Activated T-cell treated with anti-CD3 and anti-CD28 coated beads, Interleukin-2, amount 50 U/mL, for 72 hours (primary cell): ENCODE measurements at regions not wholly inside any gene's neighbourhood (a gene's known extent, or its start where the extent isn't known, plus 50 kb on each side); places are given as distances from the start of the nearest gene placed in this dataset.

Experiments
- ATAC-seq, 2 donors: fragments of 150-1000 bp; cut with Tn5 transposase; replicated peaks in 1 of 2; 2 replicates each; pipeline ENCODE4 v1.10.0; 2021; ENCODE audit warnings: moderate library complexity in 2 of 2, mild to moderate bottlenecking in 1 of 2
- DNase-seq, 2 donors: peaks; one replicate each; pipeline ENCODE4 v3.0.0; 2021 to 2022; ENCODE audit warnings: mixed read lengths in 1 of 2
- H3K27ac Mint-ChIP-seq: one replicate; pipeline ENCODE4 v1.8.0; 2022; ENCODE audit warnings: mild to moderate bottlenecking, moderate library complexity, mixed read lengths
- H3K27me3 Mint-ChIP-seq: one replicate; pipeline ENCODE4 v1.8.0; 2022; ENCODE audit warnings: low read depth, mixed read lengths
- H3K36me3 Mint-ChIP-seq, 2 donors: one replicate each; pipeline ENCODE4 v1.8.0; 2022; ENCODE audit warnings: mixed read lengths in 2 of 2, mild to moderate bottlenecking in 1 of 2; ENCODE audit not compliant: insufficient read depth in 2 of 2
- H3K4me1 Mint-ChIP-seq: one replicate; pipeline ENCODE4 v1.8.0; 2022; ENCODE audit warnings: low read depth, mixed read lengths
- H3K4me3 Mint-ChIP-seq, 2 donors: one replicate each; pipeline ENCODE4 v1.8.0; 2022; ENCODE audit warnings: mild to moderate bottlenecking in 2 of 2, mixed read lengths in 2 of 2, moderate library complexity in 2 of 2
- H3K9me3 Mint-ChIP-seq, 2 donors: one replicate each; pipeline ENCODE4 v1.8.0; 2022; ENCODE audit warnings: mixed read lengths in 2 of 2

DNA sequence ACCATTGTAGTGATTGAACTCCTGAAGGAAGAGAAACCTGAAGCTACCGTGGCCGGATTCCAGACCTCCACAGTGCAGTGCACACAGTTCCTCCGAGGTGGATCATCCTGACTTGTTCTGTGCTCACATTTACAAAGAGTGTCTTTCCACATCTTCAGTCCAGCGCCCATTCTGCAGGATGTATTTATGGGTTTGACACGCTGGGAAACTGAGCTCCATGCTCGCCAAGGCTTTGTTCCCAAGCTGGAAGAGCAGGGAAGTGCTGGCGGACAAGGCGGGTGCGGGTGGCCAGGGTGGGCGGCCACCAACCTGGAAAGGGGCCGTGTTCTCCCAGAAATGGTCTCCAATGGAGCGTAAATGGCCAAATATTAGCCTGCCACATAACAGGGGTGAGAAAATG is 227.9 kb downstream of the IRF8 start:
- no peak overlapping the region for H3K4me3 Mint-ChIP-seq
- H3K27me3 Mint-ChIP-seq = peaks cover 29% of the 10 kb centered on the region
- H3K4me1 Mint-ChIP-seq = no peaks in the 10 kb centered on the region
- ATAC-seq (no peak), DNase-seq (no peak)
- no peak overlapping the region for H3K27ac Mint-ChIP-seq
- no peaks in the 10 kb centered on the region for H3K36me3 Mint-ChIP-seq
- H3K9me3 Mint-ChIP-seq = no peaks in the 10 kb centered on the region

- no peak for DNase-seq
- ATAC-seq = no peak
- Mint-ChIP-seq H3K27ac (no peak overlapping the region), H3K4me1 (no peaks in the 10 kb centered on the region), H3K27me3 (peaks cover 24% of the 10 kb centered on the region), H3K36me3 (no peaks in the 10 kb centered on the region), H3K9me3 (no peaks in the 10 kb centered on the region), H3K4me3 (no peak overlapping the region)
Observed at GRCh38 chr16:86127366-86127765, 228.4 kb downstream of the IRF8 start.

GRCh38 chr16:86128246-86128645 is 229.3 kb downstream of the IRF8 start:
- H3K4me3 Mint-ChIP-seq = no peak overlapping the region
- no peaks in the 10 kb centered on the region for H3K36me3 Mint-ChIP-seq
- H3K4me1 Mint-ChIP-seq = no peaks in the 10 kb centered on the region
- H3K27ac Mint-ChIP-seq = no peak overlapping the region
- ATAC-seq (no peak), DNase-seq (no peak)
- peaks cover 22% of the 10 kb centered on the region for H3K27me3 Mint-ChIP-seq
- no peaks in the 10 kb centered on the region for H3K9me3 Mint-ChIP-seq

GRCh38 chr16:86129541-86129940 is 230.6 kb downstream of the IRF8 start:
- no peaks in the 10 kb centered on the region for H3K4me1 Mint-ChIP-seq
- no peak overlapping the region for H3K4me3 Mint-ChIP-seq
- no peak overlapping the region for H3K27ac Mint-ChIP-seq
- ATAC-seq (no peak), DNase-seq (no peak)
- no peaks in the 10 kb centered on the region for H3K36me3 Mint-ChIP-seq
- H3K9me3 Mint-ChIP-seq = no peaks in the 10 kb centered on the region
- peaks cover 12% of the 10 kb centered on the region for H3K27me3 Mint-ChIP-seq

GRCh38 chr16:86133377-86133776 is 234.4 kb downstream of the IRF8 start:
- Mint-ChIP-seq H3K4me1 (no peaks in the 10 kb centered on the region), H3K27ac (no peak overlapping the region)

GRCh38 chr16:86133847-86134375 is 234.9 kb downstream of the IRF8 start:
- no peak overlapping the region for H3K4me3 Mint-ChIP-seq
- no peak overlapping the region for H3K27ac Mint-ChIP-seq
- peaks cover 11% of the 10 kb centered on the region for H3K27me3 Mint-ChIP-seq
- H3K4me1 Mint-ChIP-seq = no peaks in the 10 kb centered on the region
- no peaks in the 10 kb centered on the region for H3K36me3 Mint-ChIP-seq
- no peaks in the 10 kb centered on the region for H3K9me3 Mint-ChIP-seq
- no peak for ATAC-seq
- no peak for DNase-seq

More at GRCh38 chr16:86133377-86133776, 234.4 kb downstream of the IRF8 start:
- H3K4me3 Mint-ChIP-seq = no peak overlapping the region
- no peak for DNase-seq
- H3K9me3 Mint-ChIP-seq = no peaks in the 10 kb centered on the region
- H3K27me3 Mint-ChIP-seq = peaks cover 11% of the 10 kb centered on the region
- no peaks in the 10 kb centered on the region for H3K36me3 Mint-ChIP-seq
- no peak for ATAC-seq

- Mint-ChIP-seq H3K9me3 (no peaks in the 10 kb centered on the region), H3K27me3 (peaks cover 13% of the 10 kb centered on the region), H3K4me1 (no peaks in the 10 kb centered on the region), H3K4me3 (no peak overlapping the region), H3K36me3 (no peaks in the 10 kb centered on the region), H3K27ac (no peak overlapping the region)
- ATAC-seq (no peak), DNase-seq (no peak)
Observed at GRCh38 chr16:86134802-86135461, 236.0 kb downstream of the IRF8 start.

DNA sequence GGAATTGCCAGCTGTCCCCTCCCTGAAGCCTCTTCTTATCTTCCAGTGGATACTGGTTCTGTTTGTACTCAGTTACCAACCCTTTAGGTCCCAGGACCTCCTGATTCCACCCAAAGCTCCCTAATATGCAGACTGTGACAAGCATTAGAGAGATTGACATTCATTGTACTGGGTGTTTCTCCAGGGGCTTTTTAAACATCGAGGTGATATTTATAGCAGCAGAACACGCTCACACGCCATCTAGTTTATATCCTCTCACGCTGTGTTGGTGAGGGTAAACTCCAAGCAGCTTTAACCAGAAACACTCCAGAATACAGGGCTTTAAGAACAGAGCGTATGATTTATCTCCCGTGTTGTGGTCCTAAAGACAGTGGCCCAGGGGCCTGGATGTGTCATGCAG is 238.4 kb downstream of the IRF8 start:
- Mint-ChIP-seq H3K27ac (no peak overlapping the region), H3K4me1 (no peaks in the 10 kb centered on the region), H3K27me3 (peaks cover 11% of the 10 kb centered on the region), H3K36me3 (no peaks in the 10 kb centered on the region), H3K9me3 (no peaks in the 10 kb centered on the region), H3K4me3 (no peak overlapping the region)
- ATAC-seq (no peak), DNase-seq (no peak)

DNA sequence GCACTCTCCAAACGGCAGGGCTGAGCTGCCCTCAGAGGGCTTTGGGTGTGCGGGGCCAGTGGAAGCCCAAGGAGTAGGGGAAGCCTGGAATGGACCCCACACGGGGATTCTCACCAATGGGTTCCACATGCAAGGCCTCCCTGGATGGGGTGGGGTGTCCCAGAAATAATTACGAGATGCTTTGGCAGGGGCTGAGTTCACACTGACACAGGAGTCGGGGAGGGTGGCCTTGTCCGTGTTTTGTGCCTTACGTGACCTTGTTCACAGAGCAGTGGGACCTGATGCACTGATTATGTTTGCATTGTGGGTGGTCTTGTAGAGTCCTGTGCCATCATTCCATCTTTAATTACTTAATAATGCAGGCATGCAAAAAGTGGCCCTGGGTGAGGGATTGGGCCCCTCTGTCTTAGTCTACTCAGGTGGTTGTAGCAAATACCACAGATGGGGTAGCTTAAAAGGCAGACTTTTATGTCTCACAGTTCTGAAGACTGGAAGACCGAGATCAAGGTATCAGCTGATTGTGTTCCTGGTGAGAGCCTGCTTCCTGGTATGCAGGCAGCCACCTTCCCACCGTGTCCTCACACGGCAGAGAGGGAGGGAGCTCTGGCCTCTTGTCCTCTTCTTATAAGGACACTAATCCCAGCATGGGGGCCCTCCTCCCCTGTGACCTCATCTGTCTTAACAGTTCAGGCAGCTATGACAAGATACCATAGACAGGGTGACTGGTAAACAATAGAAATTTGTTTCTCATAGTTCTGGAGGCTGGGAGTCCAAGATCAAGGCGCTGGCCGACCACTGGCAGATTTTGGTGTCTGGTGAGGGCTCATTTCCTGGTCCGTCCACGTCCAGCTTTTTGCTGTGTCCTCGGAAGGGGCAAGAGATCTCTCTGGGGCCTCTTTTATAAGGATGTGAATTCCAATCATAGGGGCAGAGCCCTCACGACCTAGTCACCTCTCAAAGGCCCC is 239.4 kb downstream of the IRF8 start:
- Mint-ChIP-seq H3K27me3 (peaks cover 11% of the 10 kb centered on the region), H3K4me3 (no peak overlapping the region), H3K36me3 (no peaks in the 10 kb centered on the region), H3K9me3 (no peaks in the 10 kb centered on the region), H3K4me1 (no peaks in the 10 kb centered on the region), H3K27ac (no peak overlapping the region)
- ATAC-seq (no peak), DNase-seq (no peak)

DNA sequence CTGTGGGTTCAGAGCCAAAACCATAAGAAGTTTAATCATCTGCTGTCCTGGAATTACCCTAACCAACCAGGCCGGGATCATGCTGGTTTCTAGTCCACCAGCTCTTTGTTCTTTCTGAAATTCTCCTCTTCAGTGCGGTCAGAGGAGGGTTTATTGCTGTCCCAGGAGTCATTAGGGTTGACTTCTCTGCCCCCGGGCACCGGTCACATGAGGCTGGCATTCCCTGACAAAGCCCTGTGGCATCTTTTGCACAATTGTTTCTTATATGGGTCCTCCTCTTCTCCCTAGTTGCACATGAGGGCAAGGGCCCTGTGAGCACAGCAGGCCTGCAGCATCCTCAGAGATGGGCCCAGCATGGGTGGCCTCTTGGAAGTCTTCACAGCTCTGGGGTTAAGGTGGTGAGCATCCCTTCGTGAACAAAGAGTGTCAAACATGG is 243.9 kb downstream of the IRF8 start:
- no peak for DNase-seq

DNA sequence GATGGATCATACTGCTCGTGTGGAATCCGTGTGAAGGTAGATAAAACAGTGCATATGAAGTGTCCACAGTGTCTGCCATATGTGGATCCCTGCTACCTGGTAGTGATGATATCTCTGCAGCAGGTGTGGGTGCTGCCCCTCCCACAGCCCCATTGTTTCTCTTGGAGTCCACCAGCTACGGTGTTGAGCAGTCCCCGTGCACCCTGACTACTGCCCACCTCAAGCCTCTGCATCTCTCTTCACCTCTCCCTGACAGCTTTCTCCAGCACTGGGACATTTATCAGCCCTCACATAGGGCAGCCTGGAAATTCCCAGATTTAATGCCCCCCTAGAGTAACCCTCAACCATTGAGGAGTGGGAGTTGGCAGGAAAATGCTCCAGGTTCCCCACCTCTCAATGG is 244.7 kb downstream of the IRF8 start:
- ATAC-seq (peak in 1 of 2 donors; percentile 60), DNase-seq (no peak)
- H3K4me3 Mint-ChIP-seq = no peak overlapping the region
- peaks cover 12% of the 10 kb centered on the region for H3K27me3 Mint-ChIP-seq
- H3K9me3 Mint-ChIP-seq = no peaks in the 10 kb centered on the region
- H3K36me3 Mint-ChIP-seq = no peaks in the 10 kb centered on the region
- no peak overlapping the region for H3K27ac Mint-ChIP-seq
- H3K4me1 Mint-ChIP-seq = no peaks in the 10 kb centered on the region

More for the DNA sequence above, 243.9 kb downstream of the IRF8 start:
- H3K4me3 Mint-ChIP-seq = no peak overlapping the region
- no peak for ATAC-seq
- H3K36me3 Mint-ChIP-seq = no peaks in the 10 kb centered on the region
- H3K4me1 Mint-ChIP-seq = no peaks in the 10 kb centered on the region
- no peak overlapping the region for H3K27ac Mint-ChIP-seq
- no peaks in the 10 kb centered on the region for H3K9me3 Mint-ChIP-seq
- H3K27me3 Mint-ChIP-seq = peaks cover 12% of the 10 kb centered on the region

DNA sequence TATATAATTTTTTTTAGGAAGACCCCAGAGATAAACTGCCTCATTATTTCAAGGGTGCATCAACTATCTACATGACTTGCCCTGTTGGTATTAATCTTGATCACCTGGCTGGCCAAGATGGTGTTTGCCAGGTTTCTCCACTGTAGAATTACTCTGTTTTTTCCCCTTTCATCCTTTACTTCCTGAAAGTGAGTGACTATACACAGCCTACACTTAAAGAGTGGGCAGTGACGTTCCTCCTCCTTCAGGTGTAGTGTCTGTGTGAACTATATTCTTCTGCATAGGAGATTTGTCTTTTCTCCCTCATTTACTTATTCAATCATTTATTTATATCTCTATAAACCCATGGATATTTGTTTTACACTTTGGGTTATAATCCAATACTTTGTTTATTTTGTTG is 246.7 kb downstream of the IRF8 start:
- Mint-ChIP-seq H3K4me3 (no peak overlapping the region), H3K27me3 (peaks cover 6% of the 10 kb centered on the region), H3K27ac (no peak overlapping the region), H3K9me3 (no peaks in the 10 kb centered on the region), H3K4me1 (no peaks in the 10 kb centered on the region), H3K36me3 (no peaks in the 10 kb centered on the region)
- ATAC-seq (no peak), DNase-seq (no peak)

DNA sequence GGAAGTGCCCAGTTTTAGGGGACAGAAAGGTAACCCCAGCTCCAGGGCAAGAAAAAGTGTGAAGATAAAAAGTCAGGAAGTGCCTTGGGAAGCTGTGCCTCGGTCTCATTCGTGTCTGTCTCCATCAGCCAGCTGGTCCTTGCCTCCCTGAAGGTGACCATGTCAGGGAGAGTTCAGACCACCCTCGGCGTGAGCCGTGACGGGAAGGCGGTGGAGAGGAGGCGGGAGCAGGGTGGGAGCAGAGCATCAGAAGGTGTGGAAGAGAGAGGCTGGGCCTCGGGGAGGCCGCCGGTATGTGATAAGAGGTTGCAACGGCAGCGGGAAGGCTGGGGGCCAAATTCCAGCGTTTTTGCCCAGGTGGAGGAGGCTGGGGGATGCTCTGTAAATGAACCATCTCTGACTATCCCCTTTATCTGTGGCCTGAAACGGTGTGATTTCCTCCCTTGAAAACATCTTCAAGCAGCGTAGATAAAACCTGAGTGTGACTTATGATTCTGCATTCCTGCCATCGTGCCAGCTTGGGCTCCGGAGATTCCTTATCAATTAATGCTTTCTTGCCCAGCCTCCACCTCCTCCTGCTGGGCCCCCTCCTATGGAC is 251.8 kb downstream of the IRF8 start:
- no peaks in the 10 kb centered on the region for H3K4me1 Mint-ChIP-seq
- no peak overlapping the region for H3K4me3 Mint-ChIP-seq
- ATAC-seq (no peak), DNase-seq (no peak)
- no peaks in the 10 kb centered on the region for H3K9me3 Mint-ChIP-seq
- no peaks in the 10 kb centered on the region for H3K36me3 Mint-ChIP-seq
- peaks cover 12% of the 10 kb centered on the region for H3K27me3 Mint-ChIP-seq
- no peak overlapping the region for H3K27ac Mint-ChIP-seq
